CD4-positive, CD25-positive, alpha-beta regulatory T cell (primary cell): ENCODE measurements at regions not wholly inside any gene's neighbourhood (a gene's known extent, or its start where the extent isn't known, plus 50 kb on each side); places are given as distances from the start of the nearest gene placed in this dataset.

Source experiments
- ATAC-seq, 2 donors: fragments of 150-1000 bp; cut with Tn5 transposase; one replicate each; pipeline ENCODE4 v1.10.0; 2021; ENCODE audit warnings: low read depth in 2 of 2, moderate number of reproducible peaks in 2 of 2, moderate library complexity in 1 of 2
- DNase-seq, 3 donors: peaks; one replicate each; pipeline versions ENCODE4 v3.0.0 to v3.0.0-alpha.2; 2012 to 2022; ENCODE audit warnings: mixed read lengths in 1 of 3
- H3K27ac ChIP-seq: one replicate; pipeline ENCODE4 v1.7.0; 2013; ENCODE audit warnings: mild to moderate bottlenecking, low read length; ENCODE audit not compliant: insufficient read depth, poor library complexity, severe bottlenecking
- H3K27me3 ChIP-seq: one replicate; pipeline ENCODE4 v1.7.0; 2013; ENCODE audit warnings: low read length; ENCODE audit not compliant: control insufficient read depth, insufficient read depth
- H3K36me3 ChIP-seq: one replicate; pipeline ENCODE4 v1.7.0; 2013; ENCODE audit warnings: mild to moderate bottlenecking, low read length, moderate library complexity; ENCODE audit not compliant: control insufficient read depth, insufficient read depth
- H3K4me1 ChIP-seq: 2 replicates; pipeline ENCODE4 v1.7.0; 2013; ENCODE audit warnings: mild to moderate bottlenecking, low read length; ENCODE audit not compliant: insufficient read depth, control insufficient read depth, poor library complexity, severe bottlenecking
- H3K4me3 ChIP-seq: one replicate; pipeline ENCODE4 v1.7.0; 2013; ENCODE audit warnings: low read depth, mild to moderate bottlenecking, low read length, moderate library complexity
- H3K9me3 ChIP-seq, 2 experiments: 1 replicate in 1 of 2; 2 replicates in 1 of 2; pipeline ENCODE4 v1.7.0; 2013; ENCODE audit warnings: low read length in 2 of 2, mild to moderate bottlenecking in 1 of 2, moderate library complexity in 1 of 2; ENCODE audit not compliant: control insufficient read depth in 2 of 2
- H3K27ac Mint-ChIP-seq, 3 donors: one replicate each; pipeline ENCODE4 v1.8.0; 2020 to 2022; ENCODE audit warnings: mild to moderate bottlenecking in 3 of 3, mixed read lengths in 3 of 3, moderate library complexity in 2 of 3
- H3K27me3 Mint-ChIP-seq: one replicate; pipeline ENCODE4 v1.8.0; 2022; ENCODE audit warnings: mild to moderate bottlenecking, mixed read lengths
- H3K36me3 Mint-ChIP-seq: one replicate; pipeline ENCODE4 v1.8.0; 2020; ENCODE audit warnings: mixed read lengths
- H3K4me1 Mint-ChIP-seq, 4 donors: one replicate each; pipeline ENCODE4 v1.8.0; 2020 to 2022; ENCODE audit warnings: mixed read lengths in 4 of 4, mild to moderate bottlenecking in 1 of 4
- H3K4me3 Mint-ChIP-seq, 4 donors: one replicate each; pipeline ENCODE4 v1.8.0; 2020 to 2022; ENCODE audit warnings: mild to moderate bottlenecking in 4 of 4, mixed read lengths in 4 of 4, moderate library complexity in 3 of 4
- H3K9me3 Mint-ChIP-seq, 7 donors: one replicate each; pipeline ENCODE4 v1.8.0; 2020 to 2022; ENCODE audit warnings: mixed read lengths in 7 of 7, mild to moderate bottlenecking in 3 of 7, moderate library complexity in 2 of 7

DNA sequence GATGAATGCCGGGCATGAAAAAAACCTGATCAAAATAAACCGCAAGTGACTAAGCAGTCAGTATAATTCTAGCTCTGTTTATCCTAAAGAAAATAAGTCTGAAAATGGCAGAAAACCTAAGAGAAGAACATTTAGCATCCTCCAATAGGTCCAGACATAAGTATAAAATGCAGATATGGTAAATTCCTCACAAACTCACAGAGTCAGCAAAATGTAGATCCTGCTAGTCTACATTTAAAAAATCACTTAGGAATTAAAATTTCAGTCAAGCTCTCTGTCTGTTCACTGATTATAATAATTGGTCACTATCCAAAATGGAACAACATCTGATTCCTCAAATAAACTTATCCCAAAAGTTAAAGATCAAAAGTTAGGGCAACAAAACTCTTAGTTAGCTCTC, 95.1 kb downstream of the DIO2 start:
- H3K27me3 ChIP-seq: no peaks in the 10 kb centered on the region
- no peak overlapping the region for H3K4me3 ChIP-seq
- ATAC-seq: no peak
- H3K9me3 ChIP-seq: no peaks in the 10 kb centered on the region
- H3K4me3 Mint-ChIP-seq: no peak overlapping the region
- no peaks in the 10 kb centered on the region for H3K4me1 Mint-ChIP-seq
- DNase-seq: no peak
- H3K9me3 Mint-ChIP-seq: peaks cover 2 to 10% (median 4%) of the 10 kb centered on the region in 7 donors
- H3K36me3 Mint-ChIP-seq: no peaks in the 10 kb centered on the region
- no peaks in the 10 kb centered on the region for H3K27me3 Mint-ChIP-seq
- H3K4me1 ChIP-seq: no peaks in the 10 kb centered on the region
- H3K27ac ChIP-seq: no peak overlapping the region
- H3K27ac Mint-ChIP-seq: no peak overlapping the region
- H3K36me3 ChIP-seq: no peaks in the 10 kb centered on the region

DNA sequence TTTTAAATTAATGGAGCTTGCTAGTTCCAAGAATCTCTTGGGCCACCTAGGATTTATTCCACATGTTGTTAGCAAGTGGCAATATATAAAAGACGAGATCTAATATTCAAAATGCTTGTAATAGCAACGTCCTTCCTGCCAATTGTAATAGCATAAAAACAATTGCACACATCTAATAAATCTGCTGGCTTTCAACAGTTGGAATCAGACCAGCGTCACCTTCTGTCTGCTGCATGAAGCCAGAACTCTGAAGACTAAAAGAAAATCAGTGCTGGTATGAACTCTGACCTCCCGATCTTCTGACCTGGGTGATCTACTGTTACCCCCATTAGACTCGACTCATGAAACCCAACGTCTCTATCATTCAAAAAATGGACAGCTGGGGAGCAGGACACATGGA, 100.6 kb downstream of the DIO2 start:
- Histone ChIP-seq H3K9me3 (no peaks in the 10 kb centered on the region), H3K36me3 (no peaks in the 10 kb centered on the region), H3K4me1 (no peaks in the 10 kb centered on the region), H3K4me3 (no peak overlapping the region), H3K27ac (no peak overlapping the region), H3K27me3 (no peaks in the 10 kb centered on the region)
- no peak for ATAC-seq
- Mint-ChIP-seq H3K27me3 (no peaks in the 10 kb centered on the region), H3K27ac (no peak overlapping the region), H3K9me3 (peaks cover 0 to 10% (median 4%) of the 10 kb centered on the region in 7 donors), H3K36me3 (no peaks in the 10 kb centered on the region), H3K4me3 (no peak overlapping the region), H3K4me1 (no peaks in the 10 kb centered on the region)
- DNase-seq: no peak

DNA sequence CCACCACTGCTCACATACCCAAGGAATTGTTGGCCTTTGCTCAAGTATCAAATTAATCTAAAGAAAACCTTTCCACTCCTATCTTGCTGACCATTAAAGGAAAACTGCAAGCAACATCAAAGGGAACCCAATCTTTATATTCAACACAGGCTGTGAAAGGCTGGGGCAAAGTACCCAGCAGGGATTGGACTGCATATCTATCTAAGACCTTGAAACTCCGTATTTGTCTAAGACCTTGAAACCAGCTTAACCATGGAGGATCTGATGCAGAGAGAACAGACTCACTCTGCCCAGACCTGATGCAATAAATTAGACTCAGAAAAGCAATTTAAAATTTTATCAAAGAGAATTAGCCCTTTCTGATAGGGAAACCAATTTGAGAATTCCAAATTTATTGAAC, 102.2 kb downstream of the DIO2 start:
- Mint-ChIP-seq H3K9me3 (peaks cover 0 to 7% (median 3%) of the 10 kb centered on the region in 7 donors), H3K36me3 (no peaks in the 10 kb centered on the region), H3K4me1 (no peaks in the 10 kb centered on the region), H3K27ac (no peak overlapping the region), H3K4me3 (no peak overlapping the region), H3K27me3 (no peaks in the 10 kb centered on the region)
- H3K27ac ChIP-seq: no peak overlapping the region
- no peaks in the 10 kb centered on the region for H3K4me1 ChIP-seq
- H3K4me3 ChIP-seq: no peak overlapping the region
- no peaks in the 10 kb centered on the region for H3K9me3 ChIP-seq
- DNase-seq (no peak), ATAC-seq (no peak)
- H3K27me3 ChIP-seq: no peaks in the 10 kb centered on the region
- no peaks in the 10 kb centered on the region for H3K36me3 ChIP-seq

- Mint-ChIP-seq H3K4me3 (no peak overlapping the region), H3K36me3 (no peaks in the 10 kb centered on the region), H3K4me1 (no peaks in the 10 kb centered on the region), H3K27ac (no peak overlapping the region), H3K9me3 (peaks cover 0 to 7% (median 3%) of the 10 kb centered on the region in 7 donors), H3K27me3 (no peaks in the 10 kb centered on the region)
- H3K4me1 ChIP-seq: no peaks in the 10 kb centered on the region
- H3K27ac ChIP-seq: no peak overlapping the region
- no peaks in the 10 kb centered on the region for H3K27me3 ChIP-seq
- ATAC-seq (no peak), DNase-seq (no peak)
- H3K9me3 ChIP-seq: no peaks in the 10 kb centered on the region
- H3K36me3 ChIP-seq: no peaks in the 10 kb centered on the region
- no peak overlapping the region for H3K4me3 ChIP-seq
These were observed 102.9 kb downstream of the DIO2 start for GRCh38 chr14:80108430-80108829.

GRCh38 chr14:80105488-80105994, 105.8 kb downstream of the DIO2 start:
- no peaks in the 10 kb centered on the region for H3K4me1 Mint-ChIP-seq
- Histone ChIP-seq H3K4me3 (no peak overlapping the region), H3K27ac (no peak overlapping the region), H3K4me1 (no peaks in the 10 kb centered on the region), H3K27me3 (no peaks in the 10 kb centered on the region), H3K36me3 (no peaks in the 10 kb centered on the region), H3K9me3 (no peaks in the 10 kb centered on the region)
- H3K27me3 Mint-ChIP-seq: no peaks in the 10 kb centered on the region
- DNase-seq: no peak
- no peak overlapping the region for H3K4me3 Mint-ChIP-seq
- no peak overlapping the region for H3K27ac Mint-ChIP-seq
- H3K36me3 Mint-ChIP-seq: no peaks in the 10 kb centered on the region
- peaks cover 0 to 7% (median 2%) of the 10 kb centered on the region in 7 donors for H3K9me3 Mint-ChIP-seq
- ATAC-seq: no peak

DNA sequence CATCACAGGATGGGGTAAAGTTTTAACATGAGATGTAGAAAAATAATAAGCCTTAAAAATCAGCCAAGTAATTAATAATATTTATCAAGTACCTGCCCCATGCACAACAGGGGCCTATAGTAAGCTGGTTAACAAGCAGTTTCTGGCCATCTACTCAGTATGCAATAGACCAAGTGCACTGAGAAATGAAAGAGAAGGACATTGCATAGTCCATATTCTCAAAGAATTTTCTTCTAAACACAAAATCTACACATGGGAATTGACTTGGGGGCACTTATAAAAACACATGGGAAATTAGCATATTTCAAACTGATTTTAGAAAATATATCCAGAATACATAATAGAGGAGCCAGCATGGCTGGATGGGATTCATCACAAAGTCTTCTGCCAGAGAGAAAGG, 109.5 kb downstream of the DIO2 start:
- Histone ChIP-seq H3K4me1 (no peaks in the 10 kb centered on the region), H3K27me3 (no peaks in the 10 kb centered on the region), H3K27ac (no peak overlapping the region), H3K9me3 (no peaks in the 10 kb centered on the region), H3K36me3 (no peaks in the 10 kb centered on the region), H3K4me3 (no peak overlapping the region)
- ATAC-seq (no peak), DNase-seq (no peak)
- H3K4me3 Mint-ChIP-seq: no peak overlapping the region
- H3K9me3 Mint-ChIP-seq: peaks cover 0 to 5% (median 2%) of the 10 kb centered on the region in 7 donors
- no peaks in the 10 kb centered on the region for H3K27me3 Mint-ChIP-seq
- H3K27ac Mint-ChIP-seq: no peak overlapping the region
- H3K36me3 Mint-ChIP-seq: no peaks in the 10 kb centered on the region
- H3K4me1 Mint-ChIP-seq: no peaks in the 10 kb centered on the region

- H3K9me3 ChIP-seq: no peaks in the 10 kb centered on the region
These were observed 110.6 kb downstream of the DIO2 start for GRCh38 chr14:80100681-80101080.

DNA sequence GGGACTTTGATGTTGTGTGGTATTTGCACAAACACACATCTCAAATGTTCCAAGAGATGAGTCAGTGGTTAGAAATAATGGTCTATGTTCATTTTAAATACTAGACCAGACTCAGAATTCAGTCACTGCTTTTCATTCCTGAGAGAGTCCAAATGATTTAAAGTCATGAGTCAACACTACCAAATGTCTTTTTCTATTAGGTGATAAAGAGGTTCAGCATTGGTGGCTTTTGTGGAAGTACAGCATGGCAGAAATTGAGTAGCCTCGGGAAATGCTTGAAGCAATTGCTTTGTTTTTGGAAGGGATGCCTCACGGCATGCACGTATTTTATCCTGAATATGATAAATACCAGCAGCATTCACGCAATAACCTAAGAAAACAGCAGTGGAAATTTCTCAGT, 115.7 kb downstream of the DIO2 start:
- H3K9me3 Mint-ChIP-seq: peaks cover 0 to 8% (median 2%) of the 10 kb centered on the region in 7 donors
- no peak overlapping the region for H3K4me3 Mint-ChIP-seq
- DNase-seq: no peak
- no peak overlapping the region for H3K27ac Mint-ChIP-seq
- no peak overlapping the region for H3K27ac ChIP-seq
- H3K36me3 ChIP-seq: no peaks in the 10 kb centered on the region
- no peaks in the 10 kb centered on the region for H3K4me1 Mint-ChIP-seq
- ATAC-seq: no peak
- no peaks in the 10 kb centered on the region for H3K27me3 Mint-ChIP-seq
- H3K27me3 ChIP-seq: no peaks in the 10 kb centered on the region
- H3K4me3 ChIP-seq: no peak overlapping the region
- H3K36me3 Mint-ChIP-seq: no peaks in the 10 kb centered on the region
- H3K4me1 ChIP-seq: no peaks in the 10 kb centered on the region
- H3K9me3 ChIP-seq: no peaks in the 10 kb centered on the region

More at GRCh38 chr14:80100681-80101080, 110.6 kb downstream of the DIO2 start:
- Histone ChIP-seq H3K27me3 (no peaks in the 10 kb centered on the region), H3K4me1 (no peaks in the 10 kb centered on the region), H3K27ac (no peak overlapping the region), H3K4me3 (no peak overlapping the region), H3K36me3 (no peaks in the 10 kb centered on the region)
- H3K4me1 Mint-ChIP-seq: no peaks in the 10 kb centered on the region
- H3K4me3 Mint-ChIP-seq: no peak overlapping the region
- no peak for ATAC-seq
- peaks cover 0 to 8% (median 2%) of the 10 kb centered on the region in 7 donors for H3K9me3 Mint-ChIP-seq
- H3K27ac Mint-ChIP-seq: no peak overlapping the region
- H3K36me3 Mint-ChIP-seq: no peaks in the 10 kb centered on the region
- no peaks in the 10 kb centered on the region for H3K27me3 Mint-ChIP-seq
- DNase-seq: no peak
